Body of pancreas (tissue), 4 donors: ENCODE measurements at regions not wholly inside any gene's neighbourhood (a gene's known extent, or its start where the extent isn't known, plus 50 kb on each side); places are given as distances from the start of the nearest gene placed in this dataset.

ENCODE experiments used
- CTCF ChIP-seq, 7 experiments: fragments of 450-650 bp in 4 of 7; fragments of 200-600 bp in 3 of 7; sonication (generic) in 3 of 7; IDR thresholded peaks; one replicate each; pipeline ENCODE4 v1.5.1; 2016 to 2019; ENCODE audit warnings: antibody characterized with exemption in 7 of 7
- POLR2A ChIP-seq, 3 donors: fragments of 450-650 bp; IDR thresholded peaks; one replicate each; pipeline ENCODE4 v1.6.1; 2016; ENCODE audit warnings: antibody characterized with exemption in 3 of 3, mild to moderate bottlenecking in 2 of 3

GRCh38 chr14:53692885-53693284, 263.7 kb downstream of the BMP4 start:
- TF ChIP-seq CTCF (IDR thresholded peaks at IDR 0.05) (no peak), POLR2A (IDR thresholded peaks at IDR 0.05) (no peak)
